Fibroblast of the conjunctiva (primary cell): ENCODE measurements at regions not wholly inside any gene's neighbourhood (a gene's known extent, or its start where the extent isn't known, plus 50 kb on each side); places are given as distances from the start of the nearest gene placed in this dataset.
"Not testable (repeated sequence)": the region's sequence is repeated elsewhere in the genome, so short reads cannot be mapped to it uniquely, and the experiment has no call there.

Experiments
- DNase-seq: peaks from one replicate; pipeline ENCODE4 v3.0.0-alpha.2; 2010; ENCODE audit warnings: low read depth

DNA sequence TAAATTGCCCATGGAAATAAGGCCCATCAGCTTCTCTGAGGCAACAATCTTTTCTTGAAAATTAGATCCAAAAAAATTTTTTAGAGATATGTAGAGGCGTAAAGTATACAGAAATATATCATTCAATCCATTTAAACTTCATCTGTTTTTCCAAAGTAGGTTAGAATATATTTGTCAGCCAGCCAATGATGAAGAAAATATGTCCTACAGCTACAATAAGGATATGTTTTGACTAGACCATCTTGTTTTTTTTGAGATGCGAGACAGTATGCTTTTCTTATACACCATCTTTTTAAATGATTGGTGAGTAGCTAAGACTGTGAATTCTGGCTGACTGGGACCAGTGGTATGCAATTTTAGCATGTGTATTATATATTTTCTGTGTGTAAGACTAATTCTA lies 630.4 kb upstream of the CNTN5 start:
- no peak for DNase-seq

DNA sequence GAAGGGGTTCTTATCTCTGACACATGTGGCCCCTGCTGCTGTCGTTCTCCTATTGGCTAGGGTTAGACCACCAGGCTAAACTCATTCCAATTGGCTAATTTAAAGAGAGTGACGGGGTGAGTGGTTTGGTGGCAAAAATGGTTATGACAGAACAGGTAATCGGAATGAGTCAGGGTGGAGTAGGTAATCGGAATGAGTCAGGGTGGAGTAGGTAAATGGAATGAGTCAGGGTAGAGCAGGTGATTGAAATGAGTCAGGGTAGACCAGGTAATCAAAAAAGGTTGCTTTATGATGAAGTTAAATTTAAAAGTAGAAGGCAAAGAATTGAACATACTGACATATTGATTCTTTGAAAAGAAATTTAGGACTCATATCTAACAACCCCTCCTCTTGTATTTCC lies 626.2 kb upstream of the CNTN5 start:
- DNase-seq: not testable (repeated sequence)

DNA sequence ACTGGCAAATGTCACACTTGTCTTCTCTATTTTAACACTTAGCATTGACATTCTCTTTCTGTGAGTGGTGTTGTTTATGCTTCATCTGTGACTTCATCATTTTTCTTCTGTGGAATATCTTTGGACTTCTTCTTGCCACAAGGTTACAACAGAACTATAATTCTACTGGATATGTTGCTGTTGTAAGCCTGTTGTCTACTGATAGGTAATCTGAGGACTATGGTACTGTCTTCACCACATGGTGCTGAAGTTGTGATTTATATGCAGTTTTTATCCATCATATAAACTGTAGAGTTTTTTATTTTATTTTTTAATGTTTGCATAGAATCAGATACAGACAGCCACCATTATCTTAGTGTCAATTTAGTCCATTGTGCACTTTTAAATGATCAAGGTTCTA lies 622.2 kb upstream of the CNTN5 start:
- DNase-seq: no peak

DNA sequence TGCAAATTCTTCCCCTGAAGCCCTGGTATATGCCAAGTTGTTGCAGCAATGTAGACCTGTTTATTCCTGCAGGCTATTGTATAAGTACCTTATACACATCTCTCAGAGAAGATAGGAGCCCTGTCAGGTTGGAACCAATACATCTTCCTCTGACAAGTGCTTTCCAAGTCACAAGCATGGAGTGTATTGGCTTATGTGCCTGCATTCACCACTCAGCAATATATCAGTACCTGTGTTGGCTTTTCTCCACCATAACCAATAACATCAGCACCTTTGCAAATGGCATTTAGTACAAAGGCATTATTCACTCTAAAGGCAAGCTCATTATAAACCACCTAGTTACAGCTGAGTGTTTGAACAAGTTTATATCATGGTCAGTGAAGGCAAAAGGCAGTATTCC lies 611.7 kb upstream of the CNTN5 start:
- no peak for DNase-seq

DNA sequence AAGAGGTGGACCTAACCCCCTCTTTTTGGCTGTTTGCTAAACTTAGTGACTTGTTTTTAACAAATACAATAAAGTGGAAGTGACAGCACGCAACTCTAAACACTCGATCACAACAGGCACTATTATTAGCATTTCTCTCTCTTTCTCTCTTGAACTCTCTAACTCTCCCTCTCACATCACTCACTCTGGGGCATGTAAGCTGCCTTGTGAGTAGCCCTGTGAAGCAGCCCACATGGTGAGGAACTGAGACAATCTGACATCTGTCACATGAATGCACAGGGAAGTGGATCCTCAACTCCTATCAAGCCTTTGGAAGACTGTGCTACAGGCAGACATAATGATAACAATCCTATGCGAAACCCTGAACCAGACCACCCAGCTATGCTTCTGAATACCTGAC lies 609.0 kb upstream of the CNTN5 start:
- no peak for DNase-seq

DNA sequence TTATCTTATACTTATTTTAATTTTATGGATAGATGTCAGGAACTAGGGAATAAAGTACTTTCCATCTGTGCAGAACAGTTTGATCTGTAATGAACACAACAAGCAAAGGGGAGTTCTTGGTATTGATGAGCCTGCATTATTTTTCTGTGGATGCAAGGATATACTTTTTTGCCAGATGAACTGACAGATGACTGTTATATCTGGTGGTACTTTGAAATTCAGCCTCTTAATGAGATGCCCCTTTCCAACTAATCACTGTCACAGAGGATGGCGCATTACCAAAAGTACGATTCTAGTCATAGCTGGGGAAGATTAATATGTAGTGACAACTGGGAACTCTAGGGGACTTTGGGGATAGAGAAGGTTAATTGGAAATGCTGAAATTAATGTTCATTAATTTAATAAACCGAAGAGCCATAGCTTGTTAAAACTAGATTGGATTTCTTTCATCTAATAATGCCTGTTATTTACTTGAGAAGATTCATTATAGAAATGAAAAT lies 603.4 kb upstream of the CNTN5 start:
- no peak for DNase-seq

DNA sequence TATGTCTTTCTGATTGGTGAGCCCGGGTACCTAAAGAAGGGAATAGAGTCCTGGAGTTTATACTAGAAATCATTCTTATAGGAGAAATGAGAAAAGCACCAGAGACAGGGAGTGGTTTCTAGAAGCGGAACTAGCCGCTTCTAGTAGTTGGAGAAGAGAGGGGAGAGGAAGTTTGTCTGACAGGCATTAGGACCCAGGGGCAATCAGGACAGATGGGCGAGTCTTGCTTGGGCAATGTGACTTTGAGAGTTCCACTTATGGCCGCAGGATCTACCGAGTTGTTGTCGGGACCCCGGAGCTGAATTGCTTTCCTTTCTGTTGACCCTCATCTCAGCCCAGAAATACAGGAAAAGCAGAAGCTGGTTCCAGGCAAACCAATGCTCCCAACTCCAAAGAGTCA lies 596.8 kb upstream of the CNTN5 start:
- no peak for DNase-seq

DNA sequence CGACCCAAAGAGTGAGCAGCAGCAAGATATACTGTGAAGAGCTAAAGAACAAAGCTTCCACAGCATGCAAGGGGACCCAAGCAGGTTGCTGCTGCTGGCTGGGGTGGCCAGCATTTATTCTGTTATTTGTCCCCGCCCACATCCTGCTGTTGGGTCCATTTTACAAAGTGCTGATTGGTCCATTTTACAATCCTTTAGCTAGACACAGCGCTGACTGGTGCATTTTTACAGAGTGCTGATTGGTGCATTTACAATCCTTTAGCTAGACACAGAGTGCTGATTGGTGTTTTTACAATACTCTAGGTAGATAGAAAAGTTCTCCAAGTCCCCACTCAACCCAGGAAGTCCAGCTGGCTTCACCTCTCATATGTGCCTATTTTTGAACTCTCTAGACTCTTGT lies 596.0 kb upstream of the CNTN5 start:
- not testable (repeated sequence) for DNase-seq

DNA sequence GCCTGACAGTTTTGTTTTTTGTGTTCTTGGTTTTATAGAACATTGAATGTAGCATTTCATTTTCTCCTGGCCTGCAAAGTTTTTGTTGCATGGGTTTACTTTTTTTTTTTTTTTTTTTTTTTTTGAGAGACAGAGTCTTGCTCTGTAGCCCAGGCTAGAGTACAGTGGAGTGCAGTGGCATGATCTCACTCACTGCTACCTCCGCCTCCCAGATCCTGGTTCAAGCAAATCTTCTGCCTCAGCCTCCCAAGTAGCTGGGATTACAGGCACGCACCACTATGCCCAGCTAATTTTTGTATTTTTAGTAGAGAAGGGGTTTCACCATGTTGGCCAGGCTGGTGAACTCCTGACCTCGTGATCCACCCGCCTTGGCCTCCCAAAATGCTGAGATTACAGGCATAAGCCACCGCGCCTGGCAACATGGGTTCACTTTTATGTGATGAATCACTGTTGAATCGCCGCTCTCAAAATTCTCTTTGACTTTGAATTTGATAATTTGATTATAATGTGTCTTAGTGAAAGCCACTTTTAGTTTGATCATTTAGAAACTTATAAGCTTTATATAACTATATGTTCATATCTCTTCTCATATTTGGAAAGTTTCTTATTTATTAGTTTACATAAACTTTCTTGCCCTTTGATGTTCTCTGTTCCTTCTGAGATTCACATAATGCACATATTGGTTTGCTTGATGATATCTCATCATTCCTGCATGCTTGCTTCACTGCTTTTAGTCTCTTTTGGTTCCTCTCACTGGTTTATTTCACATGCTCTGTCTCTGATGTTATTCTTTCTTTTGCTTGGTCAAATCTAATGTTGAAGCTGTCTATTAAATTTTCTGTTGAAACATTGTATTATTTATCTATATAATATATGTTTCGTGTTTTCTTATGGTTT lies 589.0 kb upstream of the CNTN5 start:
- DNase-seq: no peak

DNA sequence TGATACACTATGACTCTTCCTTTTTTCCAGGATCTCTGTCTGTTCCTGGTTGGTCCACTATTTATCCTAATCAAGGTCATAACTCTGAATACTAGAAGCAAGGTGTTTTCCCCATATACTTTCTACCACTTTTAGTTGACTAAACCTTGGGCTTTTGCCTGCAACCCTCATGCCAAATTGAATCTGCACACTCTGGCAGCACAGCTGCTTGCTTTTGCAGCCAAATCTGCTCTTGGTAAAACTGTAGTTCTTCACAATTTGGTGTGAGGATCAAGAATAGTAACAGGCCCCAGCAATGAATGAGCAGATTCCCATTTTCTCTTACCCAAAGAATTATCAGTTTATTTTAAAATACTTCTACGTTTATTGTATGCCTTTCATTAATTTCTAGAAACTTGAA lies 586.5 kb upstream of the CNTN5 start:
- no peak for DNase-seq

DNA sequence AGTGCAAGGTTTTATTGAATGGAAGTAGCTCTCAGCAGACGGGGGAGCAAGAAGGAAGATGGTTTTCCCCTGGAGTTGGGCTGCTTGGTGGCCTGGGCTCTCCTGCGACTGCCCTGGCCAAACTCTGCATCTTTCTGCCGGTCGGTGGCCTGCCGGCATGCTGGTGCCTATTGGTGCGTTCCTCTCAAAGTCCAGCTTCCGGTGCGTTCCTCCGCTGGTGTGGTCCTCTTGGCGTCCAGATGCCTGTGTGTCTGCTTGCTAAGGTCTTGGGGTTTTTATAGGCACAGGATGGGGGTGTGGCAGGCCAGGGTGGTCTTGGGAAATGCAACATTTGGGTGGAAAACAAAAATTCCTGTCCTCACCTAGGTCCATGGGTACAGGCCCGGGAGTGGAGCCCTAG lies 567.4 kb upstream of the CNTN5 start:
- DNase-seq: no peak

DNA sequence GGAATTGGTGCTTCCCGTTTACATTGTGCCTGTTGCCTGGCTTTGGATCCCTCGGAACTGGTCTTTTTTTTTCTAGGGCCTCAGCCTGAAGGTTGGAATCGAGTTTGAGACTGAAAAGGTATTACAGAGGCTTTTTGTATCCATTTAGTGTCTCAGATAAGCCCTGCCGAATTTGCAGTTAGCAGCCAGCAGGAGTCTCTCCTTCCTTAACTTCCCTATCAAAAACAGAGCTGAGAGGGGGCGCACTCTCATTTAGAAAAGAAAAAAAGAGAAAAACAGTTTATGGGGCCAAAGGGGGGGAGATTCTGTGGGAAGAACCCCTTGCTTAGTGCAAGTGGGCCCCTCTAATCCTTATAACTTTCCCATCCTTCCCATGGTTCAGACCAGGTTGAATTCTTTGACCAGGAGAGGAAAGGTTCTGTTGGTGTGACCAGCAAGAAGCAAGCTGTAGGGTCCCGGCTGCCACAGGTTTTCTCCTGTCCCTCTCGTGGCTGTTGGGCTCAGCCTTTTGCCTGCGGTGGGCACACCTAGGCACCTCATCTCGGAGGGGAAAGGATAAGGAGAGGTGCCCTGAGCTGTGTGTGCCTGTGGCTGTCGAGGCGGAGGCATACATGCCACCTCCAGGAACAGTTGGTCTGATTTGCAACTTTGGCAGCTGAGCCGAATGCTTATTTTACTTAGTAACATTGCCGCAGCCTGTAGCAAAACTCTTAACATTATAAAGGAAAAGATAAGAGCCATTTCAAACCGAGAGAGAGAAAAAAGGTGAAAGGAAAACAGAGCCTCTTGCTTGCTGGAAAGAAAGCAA lies 565.0 kb upstream of the CNTN5 start:
- DNase-seq: no peak

DNA sequence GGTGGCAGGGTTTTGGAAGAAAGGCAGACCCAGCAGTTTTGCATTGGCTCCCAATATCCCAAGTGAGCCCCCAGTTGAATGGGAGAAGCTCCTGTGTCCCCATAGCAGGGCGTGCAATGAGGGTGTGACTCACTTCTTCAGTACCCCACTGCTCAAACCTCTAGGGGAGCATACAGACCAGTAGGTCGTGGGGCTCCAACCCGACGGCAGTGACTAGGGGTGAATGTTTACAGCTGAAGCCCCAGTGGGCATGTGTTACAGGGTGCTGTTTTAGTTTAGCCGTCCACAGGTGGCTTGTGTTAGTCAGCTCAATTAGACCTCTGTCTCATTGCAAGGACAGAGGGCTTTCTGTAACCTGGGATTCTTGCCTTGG lies 564.5 kb upstream of the CNTN5 start:
- no peak for DNase-seq

DNA sequence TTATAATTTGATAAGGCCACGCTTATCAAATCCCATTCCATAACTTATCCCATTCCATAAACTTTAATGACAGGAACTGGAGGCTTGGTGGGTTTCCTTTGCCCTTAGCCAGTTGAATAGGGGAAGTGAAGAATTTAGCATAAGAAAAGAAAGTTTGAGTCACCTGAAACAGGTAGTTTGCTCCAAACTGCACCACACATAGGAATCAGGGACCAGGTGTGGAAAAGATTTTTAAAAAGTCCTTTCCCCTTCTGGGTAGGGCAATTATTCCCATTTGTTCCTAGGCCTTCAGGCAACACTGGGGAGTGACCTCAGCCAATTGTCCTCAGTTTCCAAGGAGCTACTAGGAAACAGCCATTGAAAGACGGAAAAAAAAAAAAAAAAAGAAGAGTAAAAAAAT lies 525.7 kb upstream of the CNTN5 start:
- no peak for DNase-seq

DNA sequence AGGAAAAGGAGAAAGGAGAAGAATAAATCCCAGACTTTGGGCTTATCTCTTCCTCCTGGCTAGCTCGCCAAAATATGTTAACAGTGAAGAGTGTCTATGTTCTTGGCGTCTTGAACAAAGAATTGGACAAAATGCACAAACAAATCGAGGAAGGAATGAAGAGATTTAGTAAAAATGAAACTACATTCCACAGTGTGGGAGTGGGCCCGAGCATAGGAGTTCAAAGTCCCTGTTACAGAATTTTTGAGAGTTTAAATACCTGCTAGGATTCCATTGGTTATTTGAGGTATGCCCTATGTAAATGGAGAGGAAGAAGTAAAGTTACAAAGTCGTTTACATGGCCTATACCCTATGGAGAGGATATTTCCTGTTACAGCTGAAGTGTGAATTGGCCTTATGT lies 525.1 kb upstream of the CNTN5 start:
- DNase-seq: no peak

DNA sequence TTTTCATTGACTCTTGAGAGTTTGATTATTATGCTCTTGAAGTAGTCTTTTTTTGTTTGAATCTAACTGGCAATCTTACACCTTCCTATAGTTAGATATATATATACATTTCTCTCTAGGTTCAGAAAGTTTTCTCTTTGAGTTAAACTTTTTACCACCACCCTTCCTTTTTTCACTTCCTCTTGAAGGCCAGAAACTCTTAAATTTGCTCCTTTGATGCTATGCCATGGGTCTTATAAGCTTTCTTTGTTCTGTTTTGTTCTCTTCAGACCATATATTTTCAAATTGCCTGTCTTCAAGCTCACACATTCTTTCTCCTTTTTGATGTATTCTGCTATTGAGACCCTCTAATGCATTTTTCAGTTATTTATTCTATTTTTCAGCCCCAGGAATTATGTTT lies 513.5 kb upstream of the CNTN5 start:
- DNase-seq: no peak

DNA sequence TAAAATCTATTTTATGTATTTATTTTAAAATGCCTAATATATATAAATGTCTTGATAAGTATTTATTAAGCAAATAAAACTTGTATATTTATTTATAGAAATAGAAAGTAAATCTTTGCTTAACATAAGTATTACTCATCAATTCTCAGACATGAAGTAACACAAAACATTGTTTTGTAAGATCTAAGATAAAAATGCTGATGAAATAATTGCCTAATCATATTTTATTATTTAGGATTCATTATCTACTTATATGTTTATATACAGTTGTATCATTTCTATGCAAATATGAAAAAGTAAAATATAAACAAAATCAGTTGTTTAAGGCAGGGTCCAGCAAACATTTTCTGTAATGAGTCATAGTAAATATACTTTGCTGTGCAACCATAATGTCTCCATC lies 507.8 kb upstream of the CNTN5 start:
- no peak for DNase-seq

DNA sequence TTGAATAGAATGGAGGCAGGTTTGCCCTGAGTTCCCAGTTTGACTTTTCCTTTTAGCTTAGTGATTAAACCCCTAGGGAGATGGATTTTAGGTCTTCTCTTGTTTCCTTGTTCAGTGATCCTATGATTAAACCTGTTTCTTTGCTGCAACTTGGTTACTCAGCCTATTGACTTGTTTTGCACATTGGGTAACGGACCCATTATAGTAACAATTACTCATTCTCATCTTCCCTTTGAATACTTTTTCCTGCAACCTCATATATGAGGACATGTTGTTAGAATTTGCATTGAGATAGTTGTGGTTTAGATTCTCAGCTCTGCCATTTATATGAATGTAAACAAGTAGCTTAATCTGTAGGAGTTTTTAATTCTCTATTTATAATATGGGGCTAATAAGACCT lies 489.2 kb upstream of the CNTN5 start:
- DNase-seq: no peak

DNA sequence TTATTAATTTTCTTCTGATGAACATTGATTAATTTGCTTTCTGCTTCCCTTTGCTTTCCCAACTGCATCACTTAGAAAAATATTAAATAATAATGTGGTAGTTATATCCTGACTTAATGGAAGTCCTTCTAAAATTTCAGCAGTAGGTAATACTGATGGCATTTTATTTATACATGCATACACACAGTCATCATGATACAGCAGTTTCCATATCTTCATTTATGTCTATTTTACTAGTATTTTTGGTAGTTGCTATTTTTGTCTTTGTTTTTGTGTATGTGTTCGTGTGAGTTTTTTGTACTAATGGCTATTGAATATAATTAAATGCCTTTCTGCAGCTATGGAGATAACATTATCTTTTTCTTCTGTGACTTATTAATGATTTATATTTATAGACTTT lies 484.7 kb upstream of the CNTN5 start:
- no peak for DNase-seq

DNA sequence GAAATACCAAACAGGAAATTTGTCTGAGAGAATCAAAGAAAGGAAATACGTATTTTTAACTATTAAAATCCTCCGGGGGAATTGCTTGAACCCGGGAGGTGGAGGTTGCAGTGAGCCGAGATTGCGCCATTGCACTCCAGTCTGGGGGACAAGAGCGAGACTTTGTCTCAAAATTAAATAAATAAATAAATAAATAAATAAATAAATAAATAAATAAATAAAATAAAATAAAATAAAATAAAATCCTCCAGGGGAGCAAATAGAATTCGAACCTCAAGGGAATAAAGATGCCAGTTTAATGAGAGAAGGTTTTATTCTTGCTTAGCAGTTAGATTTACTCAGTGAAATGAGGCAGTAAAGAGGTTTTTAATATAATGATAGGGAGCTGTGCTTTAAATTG lies 482.4 kb upstream of the CNTN5 start:
- DNase-seq: not testable (repeated sequence)

DNA sequence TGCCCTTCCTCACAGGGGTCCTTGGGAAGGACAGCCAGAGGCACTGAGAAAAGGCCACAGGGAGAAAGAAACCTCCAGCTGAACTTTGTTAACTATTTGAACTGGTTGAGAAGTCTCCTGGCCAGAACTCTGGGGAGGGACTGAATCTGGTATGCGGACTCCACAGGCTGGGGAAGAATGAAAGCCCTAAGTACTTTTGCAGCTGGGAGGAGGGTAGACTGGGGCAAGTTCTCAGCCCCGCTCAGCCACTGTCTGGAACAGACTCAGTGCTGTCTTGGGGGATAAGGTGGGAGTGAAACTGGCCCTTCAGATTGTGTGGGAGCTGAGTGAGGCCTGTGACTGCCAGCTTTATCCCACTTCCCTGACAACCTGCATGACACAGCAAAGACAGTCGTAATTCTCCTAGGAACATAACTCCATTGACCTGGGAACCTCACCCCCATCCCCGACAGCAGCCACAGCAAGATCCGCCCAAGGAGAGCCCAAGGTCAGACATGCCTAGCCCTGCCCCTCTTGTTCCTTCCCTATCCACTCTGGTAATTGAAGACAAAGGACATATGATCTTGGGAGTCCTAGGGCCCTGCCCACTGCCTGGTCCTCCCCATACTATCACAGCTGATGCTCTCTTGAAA lies 475.1 kb upstream of the CNTN5 start:
- no peak for DNase-seq

DNA sequence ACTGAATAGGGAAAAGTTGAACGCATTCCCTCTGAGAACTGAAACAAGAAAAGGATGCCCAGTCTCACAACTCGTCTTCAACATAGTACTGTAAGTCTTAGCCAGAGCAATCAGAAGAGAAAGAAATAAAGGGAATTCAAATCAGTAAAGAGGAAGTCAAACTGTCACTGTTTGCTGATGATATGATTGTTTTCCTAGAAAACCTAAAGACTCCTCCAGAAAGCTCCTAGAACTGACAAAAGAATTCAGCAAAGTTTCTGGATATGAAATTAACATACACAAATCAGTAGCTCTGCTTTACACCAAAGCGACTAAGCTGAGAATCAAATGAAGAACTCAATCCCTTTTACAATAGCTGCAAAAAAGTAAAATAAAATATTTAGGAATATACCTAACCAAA lies 471.2 kb upstream of the CNTN5 start:
- DNase-seq: no peak

DNA sequence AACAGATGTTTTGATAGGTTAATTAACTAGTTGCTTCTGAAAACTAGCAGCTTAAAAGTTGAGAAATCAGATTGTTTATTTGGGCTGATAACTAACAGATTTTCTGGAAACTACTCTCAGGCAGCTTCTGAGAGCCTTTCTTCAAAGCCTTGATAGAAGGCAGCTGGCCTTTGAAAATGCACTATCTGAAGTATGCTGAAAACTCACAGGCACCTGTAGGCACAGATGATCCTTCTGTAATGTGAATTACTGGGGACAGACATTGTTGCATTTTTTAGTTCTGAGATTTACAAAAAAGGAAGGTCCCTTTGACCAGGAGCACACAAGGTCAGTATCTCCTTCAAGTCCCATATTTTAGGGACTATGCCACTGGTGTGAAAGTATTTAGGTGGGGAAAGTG lies 460.8 kb upstream of the CNTN5 start:
- no peak for DNase-seq
